K562 (cell line): ENCODE measurements at regions not wholly inside any gene's neighbourhood (a gene's known extent, or its start where the extent isn't known, plus 50 kb on each side); places are given as distances from the start of the nearest gene placed in this dataset.

Experiments
- ATAC-seq: fragments of 200-7000 bp; cut with Tn5 transposase; 3 replicates; pipeline ENCODE4 v1.9.1; 2020; ENCODE audit warnings: moderate library complexity
- BruUV-seq: library from RNA; stranded (reverse); fragments of 400-500 nt; replicated peaks from 2 replicates; lab custom pipeline; 2021; lab: Mats Ljungman, UMichigan
- CTCF ChIA-PET: fragments of 300-600 bp; formaldehyde crosslinking; extraction: SDS; loops from one replicate; lab custom pipeline; 2021; ENCODE audit warnings: low intra/inter-chr PET ratio; lab: Yijun Ruan, JAX
- POLR2A ChIA-PET: fragments of 300-600, 350-650 bp; sonication (Branson Sonifier 250); formaldehyde crosslinking; extraction: SDS; loops from one replicate; lab custom pipeline; 2021; ENCODE audit warnings: antibody characterized with exemption, inconsistent platforms; lab: Yijun Ruan, JAX
- DNase-seq, 4 experiments: peaks; one replicate each; pipeline versions ENCODE4 v3.0.0 to v3.0.0-alpha.2; 2011 to 2018; ENCODE audit warnings: low spot score in 3 of 4, mixed read lengths in 3 of 4; ENCODE audit errors: extremely low read depth in 1 of 4
- FAIRE-seq: peaks from 2 replicates; lab custom pipeline; 2011; peaks lifted over from hg19 to GRCh38; lab: Jason Lieb, UNC
- H2AFZ ChIP-seq: 2 replicates; pipeline ENCODE4 v1.6.0; 2011; ENCODE audit warnings: low read depth, low read length, control low read depth, inconsistent platforms
- H3K27ac ChIP-seq: fragments of 200-600 bp; 3 replicates; pipeline ENCODE4 v1.8.0; 2011; ENCODE audit warnings: low read depth, mild to moderate bottlenecking, control low read depth, inconsistent platforms, low read length, moderate library complexity, mixed read lengths; ENCODE audit errors: extremely low read depth
- H3K27me3 ChIP-seq, 2 experiments: fragments of 300-600 bp in 1 of 2; 2 replicates in 1 of 2; 3 replicates in 1 of 2; pipeline versions ENCODE4 v1.6.0 to v1.8.0; 2011; ENCODE audit warnings: inconsistent platforms in 2 of 2, low read length in 2 of 2, mild to moderate bottlenecking in 1 of 2, mixed read lengths in 1 of 2, moderate library complexity in 1 of 2; ENCODE audit not compliant: control insufficient read depth in 2 of 2, insufficient read depth in 2 of 2
- H3K36me3 ChIP-seq: fragments of 300-600 bp; 3 replicates; pipeline ENCODE4 v1.8.0; 2011; ENCODE audit warnings: mild to moderate bottlenecking, low read length, inconsistent platforms; ENCODE audit not compliant: control insufficient read depth, insufficient read depth
- H3K4me1 ChIP-seq, 2 experiments: fragments of 200-600 bp in 1 of 2; replicated peaks in 1 of 2; 2 replicates in 1 of 2; 3 replicates in 1 of 2; pipeline versions ENCODE4 v1.5.1 to v1.8.0; 2011; ENCODE audit warnings: inconsistent platforms in 2 of 2, low read length in 2 of 2, mild to moderate bottlenecking in 1 of 2, mixed read lengths in 1 of 2, moderate library complexity in 1 of 2; ENCODE audit not compliant: control insufficient read depth in 2 of 2, insufficient read depth in 2 of 2
- H3K4me2 ChIP-seq: 2 replicates; pipeline ENCODE4 v1.6.1; 2011; ENCODE audit warnings: low read length, control low read depth, inconsistent platforms, mixed read lengths; ENCODE audit not compliant: insufficient read depth
- H3K4me3 ChIP-seq: fragments of 200-600 bp; sonication (generic), shearing (Covaris generic); 2 replicates; pipeline ENCODE4 v1.5.1; 2016; ENCODE audit warnings: control low read depth, inconsistent platforms
- H3K79me2 ChIP-seq: fragments of 200-600 bp; 3 replicates; pipeline ENCODE4 v1.8.0; 2011; ENCODE audit warnings: low read length, inconsistent platforms; ENCODE audit not compliant: control insufficient read depth, insufficient read depth
- H3K9ac ChIP-seq, 2 experiments: 2 replicates each; pipeline versions ENCODE4 v1.6.0 to v1.6.1; 2011; ENCODE audit warnings: low read depth in 2 of 2, low read length in 2 of 2, control low read depth in 1 of 2, inconsistent platforms in 1 of 2, mild to moderate bottlenecking in 1 of 2, mixed read lengths in 1 of 2; ENCODE audit not compliant: insufficient read depth in 1 of 2
- H3K9me1 ChIP-seq: one replicate; pipeline ENCODE4 v1.6.0; 2011; ENCODE audit warnings: inconsistent platforms, mild to moderate bottlenecking, low read length, moderate library complexity; ENCODE audit not compliant: control insufficient read depth, insufficient read depth
- H3K9me3 ChIP-seq: replicated peaks from 2 replicates; pipeline ENCODE4 v1.5.1; 2011; ENCODE audit warnings: low read depth, low read length, inconsistent platforms; ENCODE audit not compliant: control insufficient read depth, insufficient read depth
- H4K20me1 ChIP-seq: replicated peaks from 2 replicates; pipeline ENCODE4 v1.6.1; 2011; ENCODE audit warnings: low read length, inconsistent platforms, mixed read lengths; ENCODE audit not compliant: control insufficient read depth, insufficient read depth
- BRF2 ChIP-seq: IDR thresholded peaks from 3 replicates; pipeline ENCODE4 v1.6.1; 2011; ENCODE audit warnings: borderline replicate concordance, mild to moderate bottlenecking; ENCODE audit not compliant: insufficient read length, insufficient read depth
- C11orf30 ChIP-seq: fragments of 450-650 bp; IDR thresholded peaks from 2 replicates; pipeline ENCODE4 v1.6.1; 2016; ENCODE audit warnings: low read depth, mild to moderate bottlenecking
- FOXJ2 ChIP-seq: fragments of 200-800 bp; sonication (Bioruptor generic); IDR thresholded peaks from 2 replicates; pipeline ENCODE4 v1.6.1; 2016; ENCODE audit warnings: missing genetic modification characterization, missing compliant biosample characterization
- HDGF ChIP-seq: fragments of 450-650 bp; IDR thresholded peaks from 2 replicates; pipeline ENCODE4 v1.6.1; 2016
- KHSRP ChIP-seq: fragments of 450-650 bp; IDR thresholded peaks from 2 replicates; pipeline ENCODE4 v1.6.1; 2017
- NFRKB ChIP-seq: fragments of 450-650 bp; IDR thresholded peaks from 2 replicates; pipeline ENCODE4 v1.6.1; 2016; ENCODE audit warnings: low read depth
- PRMT5 ChIP-seq: sonication (generic); formaldehyde crosslinking; IDR thresholded peaks from 2 replicates; pipeline ENCODE4 v1.5.0; 2020; ENCODE audit warnings: missing genetic modification reagents
- RFX5 ChIP-seq: IDR thresholded peaks from 2 replicates; pipeline ENCODE4 v1.6.1; 2011; ENCODE audit warnings: low read depth, mild to moderate bottlenecking, improper control_type of control experiment, low read length
- SMAD3 ChIP-seq: fragments of 450-650 bp; formaldehyde crosslinking; conservative IDR thresholded peaks from 2 replicates; pipeline ENCODE4 v1.4.0; 2020; ENCODE audit warnings: mild to moderate bottlenecking
- SNAPC5 ChIP-seq: fragments of 250-450 bp; sonication (Bioruptor Pico); IDR thresholded peaks from 2 replicates; pipeline ENCODE4 v1.8.0; 2021; ENCODE audit warnings: moderate library complexity, mild to moderate bottlenecking, inconsistent platforms
- ZZZ3 ChIP-seq: fragments of 450-650 bp; IDR thresholded peaks from 2 replicates; pipeline ENCODE4 v1.6.1; 2016; ENCODE audit warnings: antibody characterized with exemption, mild to moderate bottlenecking, moderate library complexity
- WGBS: fragments of 100-300 bp; shearing (Covaris generic); methylation state at CpG from one replicate; pipeline ENCODE4 v1.1.6; 2016; ENCODE audit warnings: low coverage, mixed read lengths; ENCODE audit not compliant: insufficient coverage; ENCODE audit errors: missing lambda C conversion rate; 5-methylcytosine and 5-hydroxymethylcytosine counted together
- in situ Hi-C: fragments of 300-500 bp; cut with MboI; formaldehyde crosslinking; loops from 4 replicates; pipeline ENCODE4 v1.15.0; 2018; ENCODE audit warnings: inconsistent platforms, mixed read lengths
- intact Hi-C: fragments of 100-400 bp; cut with micrococcal nuclease; formaldehyde crosslinking; loops from 2 replicates; pipeline ENCODE4 v1.14.2; 2022

GRCh38 chr2:217027414-217027813, 167.6 kb upstream of the TNP1 start:
- no TSS peak for BruUV-seq
- Histone ChIP-seq H3K9me1 (no peaks in the 10 kb centered on the region), H3K4me3 (no peak overlapping the region), H3K27me3 (peaks cover 4 to 20% of the 10 kb centered on the region in 2 experiments; a peak in 3 of 5 replicates), H2AFZ (no peak overlapping the region), H4K20me1 (no peaks in the 10 kb centered on the region), H3K4me2 (no peak overlapping the region), H3K36me3 (no peaks in the 10 kb centered on the region), H3K27ac (no peak overlapping the region), H3K9me3 (no peaks in the 10 kb centered on the region), H3K9ac (no peak overlapping the region), H3K79me2 (no peaks in the 10 kb centered on the region), H3K4me1 (no peaks in the 10 kb centered on the region)
- TF ChIP-seq SMAD3: no peak
- TF ChIP-seq SNAPC5: no peak
- no peak for TF ChIP-seq HDGF
- TF ChIP-seq FOXJ2 (tag): no peak
- TF ChIP-seq C11orf30: no peak
- TF ChIP-seq KHSRP: no peak
- no peak for TF ChIP-seq RFX5
- TF ChIP-seq ZZZ3: no peak
- no peak for TF ChIP-seq NFRKB
- no peak for TF ChIP-seq BRF2
- TF ChIP-seq PRMT5 (CRISPR knock-in tag): no peak
- DNase-seq: no peak
- in situ Hi-C loops (no loop called here), intact Hi-C loops (no loop called here)
- ChIA-PET POLR2A (no interaction called here), CTCF (no interaction called here)
- WGBS: 0% methylated on average over 1 of the region's 1 CpG
- no peak for FAIRE-seq
- ATAC-seq: no peak
